NT2/D1 (cell line): ENCODE measurements at regions not wholly inside any gene's neighbourhood (a gene's known extent, or its start where the extent isn't known, plus 50 kb on each side); places are given as distances from the start of the nearest gene placed in this dataset.

Experiments used
- SUZ12 ChIP-seq: IDR thresholded peaks from 2 replicates; pipeline ENCODE4 v1.6.1; 2011; ENCODE audit not compliant: insufficient read length, insufficient read depth; ENCODE audit errors: extremely low read depth
- YY1 ChIP-seq: IDR thresholded peaks from 2 replicates; pipeline ENCODE4 v1.6.1; 2011; ENCODE audit not compliant: insufficient read length, insufficient read depth
- ZNF274 ChIP-seq: IDR thresholded peaks from 2 replicates; pipeline ENCODE4 v1.6.1; 2011; ENCODE audit warnings: mild to moderate bottlenecking, low read depth, low read length

DNA sequence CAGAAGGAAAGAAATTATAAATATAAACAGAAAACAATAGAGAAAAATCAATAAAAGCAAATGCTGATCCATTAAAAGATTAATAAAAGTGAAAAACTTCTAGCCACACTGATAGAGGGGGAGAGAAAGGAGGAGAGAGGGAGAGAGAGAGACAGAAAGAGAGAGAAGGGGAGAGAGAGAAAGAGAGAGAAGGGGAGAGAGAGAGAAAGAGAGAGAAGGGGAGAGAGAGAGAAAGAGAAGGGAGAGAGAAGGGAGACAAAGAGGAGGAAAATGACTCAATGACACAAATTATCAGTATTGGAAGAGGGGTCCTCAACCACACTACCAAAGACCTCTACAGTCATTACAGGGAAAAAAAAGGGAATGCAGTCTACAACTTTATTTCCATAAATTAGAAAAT lies 94.4 kb upstream of the VIPR2 start:
- no peak for TF ChIP-seq YY1
- no peak for TF ChIP-seq ZNF274
- no peak for TF ChIP-seq SUZ12
